Smooth muscle cell (in vitro differentiated cells): ENCODE measurements at regions not wholly inside any gene's neighbourhood (a gene's known extent, or its start where the extent isn't known, plus 50 kb on each side); places are given as distances from the start of the nearest gene placed in this dataset.

ENCODE experiments used
- DNase-seq: peaks from one replicate; lab custom pipeline; 2025; ENCODE audit not compliant: unreplicated experiment; lab: John Stamatoyannopoulos, UW
- H2AFZ ChIP-seq: fragments of 200-600 bp; sonication (generic); 2 replicates; pipeline ENCODE4 v1.6.0; 2016; ENCODE audit warnings: antibody characterized with exemption, low read depth, mild to moderate bottlenecking
- H3F3A ChIP-seq: fragments of 200-600 bp; sonication (generic); 2 replicates; pipeline ENCODE4 v1.6.0; 2017; ENCODE audit warnings: antibody characterized with exemption, low read depth
- H3K27ac ChIP-seq: fragments of 200-600 bp; sonication (generic); 2 replicates; pipeline ENCODE4 v1.5.1; 2016; ENCODE audit warnings: low read depth, mild to moderate bottlenecking
- H3K27me3 ChIP-seq: fragments of 200-600 bp; sonication (generic); 2 replicates; pipeline ENCODE4 v1.6.1; 2016; ENCODE audit warnings: low read depth, mild to moderate bottlenecking
- H3K36me3 ChIP-seq: fragments of 200-600 bp; sonication (generic); 2 replicates; pipeline ENCODE4 v1.5.1; 2016; ENCODE audit warnings: low read depth
- H3K4me1 ChIP-seq: fragments of 200-600 bp; sonication (generic); 2 replicates; pipeline ENCODE4 v1.5.1; 2016; ENCODE audit warnings: low read depth
- H3K4me2 ChIP-seq: fragments of 200-600 bp; sonication (generic); 2 replicates; pipeline ENCODE4 v1.6.0; 2016; ENCODE audit warnings: mild to moderate bottlenecking
- H3K4me3 ChIP-seq: fragments of 200-600 bp; sonication (generic); 2 replicates; pipeline ENCODE4 v1.5.1; 2016; ENCODE audit warnings: mild to moderate bottlenecking
- H3K79me2 ChIP-seq: fragments of 200-600 bp; sonication (generic); 2 replicates; pipeline ENCODE4 v1.6.0; 2016; ENCODE audit warnings: low read depth, mild to moderate bottlenecking
- H3K9ac ChIP-seq: fragments of 200-600 bp; sonication (generic); 2 replicates; pipeline ENCODE4 v1.6.0; 2016; ENCODE audit warnings: low read depth
- H3K9me3 ChIP-seq: fragments of 200-600 bp; sonication (generic); replicated peaks from 2 replicates; pipeline ENCODE4 v1.5.1; 2016; ENCODE audit warnings: low read depth
- H4K20me1 ChIP-seq: fragments of 200-600 bp; sonication (generic); 2 replicates; pipeline ENCODE4 v1.6.0; 2016; ENCODE audit warnings: low read depth
- CTCF ChIP-seq: fragments of 200-600 bp; sonication (generic); IDR thresholded peaks from 2 replicates; pipeline ENCODE4 v1.5.1; 2017; ENCODE audit warnings: borderline replicate concordance, mild to moderate bottlenecking, antibody characterized with exemption; ENCODE audit not compliant: insufficient read depth, poor library complexity, severe bottlenecking
- WGBS: methylation state at CpG from one replicate; pipeline ENCODE4 v1.1.7; 2016; ENCODE audit warnings: low lambda C conversion rate; 5-methylcytosine and 5-hydroxymethylcytosine counted together

- Histone ChIP-seq H3K9ac (no peak overlapping the region), H2AFZ (no peak overlapping the region), H3K27me3 (peaks cover 17% of the 10 kb centered on the region), H3F3A (no peaks in the 10 kb centered on the region), H3K4me1 (no peaks in the 10 kb centered on the region), H3K27ac (no peak overlapping the region), H3K79me2 (no peaks in the 10 kb centered on the region), H3K36me3 (no peaks in the 10 kb centered on the region), H3K4me3 (no peak overlapping the region), H3K4me2 (no peak overlapping the region), H3K9me3 (no peaks in the 10 kb centered on the region), H4K20me1 (no peaks in the 10 kb centered on the region)
- TF ChIP-seq CTCF = no peak
- DNase-seq = no peak
- WGBS = 76% methylated on average over 1 of the region's 1 CpG
Measured at GRCh38 chr14:66398437-66398836, 87.7 kb upstream of the CCDC196 start.

- no peaks in the 10 kb centered on the region for H3K4me1 ChIP-seq
- no peak overlapping the region for H2AFZ ChIP-seq
- no peak overlapping the region for H3K27ac ChIP-seq
- 45% methylated on average over 1 of the region's 1 CpG for WGBS
- peaks cover 17% of the 10 kb centered on the region for H3K27me3 ChIP-seq
- H3K4me3 ChIP-seq = no peak overlapping the region
- no peak overlapping the region for H3K4me2 ChIP-seq
- H3K9ac ChIP-seq = no peak overlapping the region
- no peaks in the 10 kb centered on the region for H4K20me1 ChIP-seq
- no peaks in the 10 kb centered on the region for H3K36me3 ChIP-seq
- peak; percentile 18 for TF ChIP-seq CTCF
- no peak for DNase-seq
- no peaks in the 10 kb centered on the region for H3F3A ChIP-seq
- no peaks in the 10 kb centered on the region for H3K79me2 ChIP-seq
- H3K9me3 ChIP-seq = no peaks in the 10 kb centered on the region
Measured at GRCh38 chr14:66401449-66402095, 84.6 kb upstream of the CCDC196 start.

- TF ChIP-seq CTCF = peak; percentile 20
- WGBS = 43% methylated on average over 5 of the region's 5 CpGs
- Histone ChIP-seq H3K4me1 (no peaks in the 10 kb centered on the region), H3K79me2 (no peaks in the 10 kb centered on the region), H3K9ac (no peak overlapping the region), H3K27me3 (peaks cover 14% of the 10 kb centered on the region), H3K36me3 (no peaks in the 10 kb centered on the region), H2AFZ (no peak overlapping the region), H3K4me3 (no peak overlapping the region), H3K9me3 (no peaks in the 10 kb centered on the region), H3K4me2 (no peak overlapping the region), H4K20me1 (no peaks in the 10 kb centered on the region), H3K27ac (no peak overlapping the region), H3F3A (no peaks in the 10 kb centered on the region)
- no peak for DNase-seq
Measured at GRCh38 chr14:66403183-66403582, 83.0 kb upstream of the CCDC196 start.

GRCh38 chr14:66404051-66404545 is 82.1 kb upstream of the CCDC196 start:
- 91% methylated on average over 3 of the region's 3 CpGs for WGBS

More at GRCh38 chr14:66404051-66404545, 82.1 kb upstream of the CCDC196 start:
- Histone ChIP-seq H3K27me3 (peaks cover 11% of the 10 kb centered on the region), H3K79me2 (no peaks in the 10 kb centered on the region), H3F3A (no peaks in the 10 kb centered on the region), H3K36me3 (no peaks in the 10 kb centered on the region), H3K9ac (no peak overlapping the region), H3K4me1 (no peaks in the 10 kb centered on the region), H3K4me2 (no peak overlapping the region), H4K20me1 (no peaks in the 10 kb centered on the region), H3K9me3 (no peaks in the 10 kb centered on the region), H3K27ac (no peak overlapping the region), H2AFZ (no peak overlapping the region), H3K4me3 (no peak overlapping the region)
- no peak for TF ChIP-seq CTCF
- DNase-seq = no peak
